DMS53 (cell line): ENCODE measurements at regions not wholly inside any gene's neighbourhood (a gene's known extent, or its start where the extent isn't known, plus 50 kb on each side); places are given as distances from the start of the nearest gene placed in this dataset.
A peak's percentile ranks its signal among the peaks of the same experiment; 100 is the strongest.

ENCODE experiments used
- DNase-seq: peaks from one replicate; lab custom pipeline; 2025; lab: John Stamatoyannopoulos, UW

DNA sequence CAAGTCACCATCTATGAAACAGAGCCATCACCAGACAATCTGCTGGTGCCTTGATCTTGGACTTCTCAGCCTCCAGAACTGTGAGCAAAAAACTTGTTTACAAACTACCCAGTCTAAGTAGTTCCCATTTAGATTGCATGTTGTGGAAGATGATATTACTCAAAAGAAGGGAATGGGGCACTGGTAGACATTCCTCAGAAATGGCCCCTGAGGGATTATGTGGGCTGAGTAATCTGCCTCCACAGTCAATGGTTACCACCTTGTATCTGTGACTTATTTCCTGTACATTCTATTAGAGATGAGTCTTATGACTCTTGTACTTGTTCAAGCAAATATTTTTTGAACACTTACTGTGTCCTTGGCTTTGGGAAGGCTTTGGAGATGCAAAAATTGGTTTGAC is 160.4 kb downstream of the NUP35 start:
- no peak for DNase-seq

DNA sequence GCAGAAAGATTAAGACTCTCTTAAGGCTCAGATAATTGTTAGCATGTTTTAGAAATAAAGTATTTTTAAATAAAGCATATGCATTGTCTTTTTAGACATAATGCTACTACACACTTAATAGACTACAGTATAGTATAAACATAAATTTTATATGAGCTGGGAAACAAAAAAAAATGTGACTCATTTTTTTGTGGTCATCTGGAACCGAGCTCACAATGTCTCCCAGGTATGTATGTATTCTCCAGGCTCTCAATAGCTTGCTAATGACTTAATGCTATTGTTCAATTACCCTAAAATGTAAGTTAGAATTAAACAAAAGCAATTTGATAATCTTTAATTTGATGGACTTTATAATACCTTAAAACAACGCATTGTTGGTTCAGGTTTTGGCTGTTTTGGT is 167.2 kb downstream of the NUP35 start:
- no peak for DNase-seq

DNA sequence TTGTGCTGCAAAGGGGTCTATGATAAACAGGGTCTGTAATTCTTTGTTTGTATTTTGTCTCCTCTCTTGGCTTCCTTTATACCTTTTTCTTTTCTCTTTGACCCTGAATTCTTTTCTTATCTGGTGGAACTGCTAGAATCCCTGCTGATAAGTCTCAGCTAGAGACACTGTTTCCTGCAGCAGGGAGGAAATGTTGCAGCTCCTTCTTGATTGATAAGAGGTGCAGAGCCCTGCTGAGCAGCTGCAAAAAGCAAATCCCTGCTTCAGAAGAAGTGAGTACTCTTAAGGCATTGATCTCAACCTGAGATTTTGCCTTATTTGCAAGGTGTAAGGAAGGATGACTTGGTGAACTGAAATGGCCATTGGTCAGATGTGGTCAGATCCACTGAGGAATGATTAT is 167.8 kb downstream of the NUP35 start:
- DNase-seq: no peak

DNA sequence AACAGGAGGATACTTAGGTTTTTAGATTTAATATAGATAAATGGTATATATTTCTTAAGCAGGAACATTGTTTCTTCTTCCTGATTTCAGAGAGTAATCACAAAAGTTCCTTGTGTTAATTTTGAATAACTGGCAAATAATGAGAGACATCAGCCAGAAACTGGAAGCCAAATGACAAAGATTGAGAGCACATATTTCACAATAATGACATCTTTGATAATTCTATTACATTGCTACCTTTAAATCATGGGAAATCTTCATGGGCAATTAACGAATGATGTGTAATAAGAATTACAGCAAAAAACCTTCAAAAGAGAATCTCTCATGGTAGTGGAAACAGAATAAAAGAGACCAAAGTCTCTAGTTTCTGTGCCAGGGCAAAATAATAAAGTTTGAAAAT is 215.1 kb downstream of the NUP35 start:
- DNase-seq: no peak

DNA sequence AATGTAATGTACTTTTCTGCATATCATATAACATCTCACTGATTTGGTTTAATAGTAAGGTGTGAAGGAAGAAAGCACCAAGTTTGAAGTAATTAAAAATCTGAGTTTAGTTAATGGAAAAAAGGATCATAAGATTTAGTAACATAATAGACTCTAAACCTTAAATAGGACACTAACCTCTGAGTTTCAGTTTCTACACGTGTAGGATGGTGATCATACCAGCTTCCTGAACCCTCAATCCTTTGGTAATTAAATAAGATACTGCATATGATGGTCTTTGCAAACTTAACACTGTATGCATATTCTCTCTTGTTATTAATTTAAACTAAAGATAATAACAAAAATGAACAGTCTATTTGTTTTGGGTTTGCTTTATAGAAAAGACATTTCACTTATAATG is 216.8 kb downstream of the NUP35 start:
- DNase-seq: no peak

DNA sequence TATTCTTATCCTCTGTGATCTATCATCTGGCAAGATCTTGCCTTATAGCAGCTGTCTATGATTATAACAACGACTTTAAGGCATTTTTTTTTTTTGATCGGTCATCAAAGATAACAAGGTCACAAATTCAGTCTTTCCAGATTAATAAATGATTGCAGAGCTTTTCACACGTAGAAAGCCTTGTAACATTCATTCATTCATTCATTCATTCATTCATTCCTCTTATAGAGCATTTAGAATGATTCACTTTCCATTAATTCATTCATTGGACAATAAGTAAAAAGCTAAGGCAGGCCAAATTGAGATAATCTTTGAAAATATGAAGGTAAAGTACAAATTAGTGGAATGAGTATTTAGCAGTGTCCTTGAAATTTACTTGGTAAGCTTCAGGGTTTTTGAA is 223.7 kb downstream of the NUP35 start:
- no peak for DNase-seq

DNA sequence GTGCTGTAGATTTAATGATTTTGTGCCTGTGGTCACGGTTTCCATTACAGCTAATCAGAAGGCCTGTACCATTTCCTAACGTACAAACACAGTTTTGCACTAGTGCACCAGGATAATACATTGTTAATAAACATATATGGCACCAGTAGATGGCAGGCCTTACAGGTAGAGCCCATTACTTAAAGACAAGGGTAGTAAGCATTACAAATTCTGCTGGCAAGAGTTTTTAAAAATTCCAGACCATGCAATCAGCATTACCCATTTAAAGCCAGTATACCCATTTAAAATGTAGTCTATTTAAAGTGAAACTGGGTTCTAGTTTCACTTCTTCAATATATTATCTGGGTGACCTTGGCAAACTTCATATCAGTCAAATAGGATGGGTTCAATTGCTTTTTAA is 224.2 kb downstream of the NUP35 start:
- DNase-seq: peak; percentile 21

DNA sequence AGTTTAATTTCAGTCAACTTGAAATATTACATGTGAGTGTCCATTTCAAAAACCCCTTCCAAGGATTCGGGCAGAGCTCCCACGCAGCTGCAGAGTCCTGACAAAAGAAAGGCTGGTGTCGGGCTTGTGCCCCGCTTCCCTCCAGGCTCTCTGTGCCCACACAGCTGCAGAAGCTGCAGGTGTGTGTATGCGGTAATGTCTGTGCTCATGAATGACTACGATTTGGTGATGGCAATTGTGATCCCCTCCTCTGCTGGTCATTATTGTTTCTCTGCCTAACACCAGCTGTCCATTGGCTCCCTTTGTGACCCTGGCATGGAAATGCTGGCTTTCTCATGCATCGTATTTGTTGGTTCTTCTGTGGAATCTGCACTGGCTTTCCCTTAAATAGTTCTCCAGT is 224.8 kb downstream of the NUP35 start:
- DNase-seq: no peak

DNA sequence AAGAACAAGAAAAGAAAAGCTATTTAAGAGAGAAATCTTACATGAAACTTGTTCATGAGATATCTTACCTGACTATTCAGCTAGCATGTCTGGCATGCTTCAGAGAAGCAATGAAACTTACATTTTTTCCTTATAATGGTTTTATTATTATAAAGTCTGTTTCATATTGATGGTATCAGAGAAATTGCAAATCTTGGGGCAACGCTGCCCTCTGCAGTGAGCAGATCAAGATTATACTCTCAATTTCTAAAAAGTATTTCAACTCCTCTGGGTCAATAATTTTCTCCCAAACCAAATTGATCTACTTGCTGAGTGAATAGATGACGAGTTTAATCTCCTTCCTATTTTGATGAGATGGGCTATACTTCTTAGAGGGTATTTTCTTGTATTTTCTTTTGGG is 235.6 kb downstream of the NUP35 start:
- DNase-seq: peak; percentile 43

DNA sequence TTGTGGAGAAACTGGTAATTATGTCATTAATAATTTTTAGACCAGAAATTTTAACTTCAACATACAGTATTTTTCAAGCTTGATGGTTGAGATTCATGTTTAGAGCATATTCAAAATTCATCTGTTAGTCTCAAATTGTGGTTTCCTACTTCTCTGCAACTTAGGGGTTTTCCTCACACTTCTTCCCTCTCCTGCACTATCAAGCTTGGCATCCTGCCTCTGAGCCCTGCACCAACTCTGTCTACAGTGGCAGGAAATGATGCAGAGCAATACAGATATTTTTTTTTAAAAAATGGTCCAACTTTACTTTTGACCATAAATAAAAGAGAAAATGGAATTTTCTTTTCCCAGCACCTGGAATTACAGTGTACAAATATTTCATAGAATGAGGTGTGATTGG is 247.3 kb downstream of the NUP35 start:
- DNase-seq: no peak

DNA sequence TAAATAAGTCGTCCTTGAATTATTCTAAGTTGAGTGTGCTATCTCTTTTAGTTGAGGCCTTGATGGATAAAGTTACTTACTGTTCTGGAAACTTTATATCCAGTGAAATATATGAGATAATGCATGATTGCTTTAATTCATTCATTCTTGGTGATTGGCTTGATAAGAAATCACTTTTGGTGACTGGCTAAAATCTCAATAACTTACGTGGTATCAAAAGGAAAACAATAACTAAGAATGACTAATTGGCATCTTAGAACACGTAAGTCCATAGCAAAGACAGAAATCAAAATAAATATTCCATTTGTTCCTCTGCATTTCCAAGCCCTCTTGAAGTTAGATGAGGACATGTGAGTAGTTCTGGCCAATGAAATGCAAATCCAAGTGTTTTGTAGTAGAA is 251.6 kb downstream of the NUP35 start:
- DNase-seq: no peak

DNA sequence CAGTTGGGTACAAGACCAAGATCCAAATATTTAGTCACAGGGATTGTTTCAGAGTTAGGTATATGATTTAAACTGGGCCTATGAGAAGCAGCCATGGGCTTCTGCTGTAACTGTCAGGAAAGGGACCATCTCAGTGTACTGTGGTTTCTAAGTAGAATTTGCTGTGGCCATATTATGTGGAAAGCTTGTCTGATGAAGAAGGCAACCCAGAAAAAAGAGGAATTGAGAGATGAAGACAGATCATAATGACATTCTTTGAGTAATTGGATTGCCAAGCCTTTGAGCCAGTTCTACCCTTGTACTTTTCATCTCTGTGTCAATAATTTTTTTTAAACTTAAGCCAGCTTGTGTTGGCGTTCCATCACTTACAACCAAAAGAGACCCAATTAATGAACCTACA is 259.6 kb downstream of the NUP35 start:
- no peak for DNase-seq

DNA sequence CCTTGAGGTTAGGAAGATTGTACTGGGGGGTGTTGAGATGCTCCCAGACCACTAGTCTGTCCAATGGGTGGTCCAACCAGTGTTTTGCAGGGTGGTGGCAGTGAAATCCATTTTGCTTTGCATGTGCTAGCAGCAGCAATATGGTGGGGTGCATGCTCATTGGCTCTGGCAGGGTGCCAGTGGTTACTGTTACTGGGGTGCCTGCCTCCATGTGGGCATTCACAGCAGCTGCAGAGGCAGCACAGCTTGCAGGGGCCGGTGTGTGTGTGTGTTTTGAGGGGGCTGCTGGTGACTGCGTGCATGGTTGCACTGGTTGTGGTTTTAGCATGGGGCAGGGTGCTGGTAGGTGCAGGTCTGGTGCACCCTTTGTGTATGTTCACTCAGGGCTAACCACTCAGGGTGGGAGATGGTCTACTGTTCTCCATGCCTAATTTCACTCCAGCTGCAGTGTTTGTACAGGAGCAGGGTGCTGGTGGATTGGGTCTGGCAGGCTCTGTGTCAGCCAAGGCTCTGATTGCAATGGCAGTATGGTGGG is 265.4 kb downstream of the NUP35 start:
- no peak for DNase-seq

DNA sequence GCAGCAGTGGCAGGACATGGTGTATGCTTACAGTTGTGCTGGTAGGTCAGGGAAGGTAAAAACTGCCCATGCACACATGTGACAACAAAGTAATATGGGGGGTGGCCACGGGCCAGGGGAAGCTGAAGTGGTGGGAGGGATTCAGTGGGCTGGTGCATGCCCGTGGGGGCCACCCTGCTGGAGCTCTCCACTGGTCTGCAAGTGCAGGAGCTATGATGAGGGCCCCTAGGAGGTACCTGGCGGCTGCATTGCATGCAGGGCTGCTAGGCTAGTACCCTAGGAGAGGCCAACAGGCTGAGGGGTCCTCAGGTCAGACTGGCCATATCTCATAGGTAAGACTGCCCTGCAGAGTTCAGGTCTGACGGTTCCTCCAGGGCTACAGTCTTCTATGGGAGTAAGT is 265.9 kb downstream of the NUP35 start:
- DNase-seq: no peak

DNA sequence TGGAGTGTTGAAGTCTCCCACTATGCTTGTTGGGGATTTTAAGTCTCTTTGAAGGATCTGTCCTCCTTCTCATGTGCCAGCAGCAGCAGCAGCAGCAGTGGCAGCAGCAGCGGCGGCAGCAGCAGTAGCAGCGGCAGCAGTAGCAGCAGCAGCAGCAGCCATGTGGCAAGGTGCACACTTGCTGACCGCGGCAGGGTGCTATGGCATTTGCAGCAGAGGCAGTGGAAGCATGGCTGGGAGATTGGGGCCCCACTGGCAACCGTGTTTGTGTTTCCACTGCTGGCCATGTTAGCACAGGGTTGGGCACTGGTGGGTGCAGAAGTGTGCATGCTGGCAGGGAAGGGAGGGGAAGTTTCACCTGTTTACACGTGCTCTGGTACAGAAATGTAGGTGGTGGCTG is 280.1 kb downstream of the NUP35 start:
- no peak for DNase-seq

DNA sequence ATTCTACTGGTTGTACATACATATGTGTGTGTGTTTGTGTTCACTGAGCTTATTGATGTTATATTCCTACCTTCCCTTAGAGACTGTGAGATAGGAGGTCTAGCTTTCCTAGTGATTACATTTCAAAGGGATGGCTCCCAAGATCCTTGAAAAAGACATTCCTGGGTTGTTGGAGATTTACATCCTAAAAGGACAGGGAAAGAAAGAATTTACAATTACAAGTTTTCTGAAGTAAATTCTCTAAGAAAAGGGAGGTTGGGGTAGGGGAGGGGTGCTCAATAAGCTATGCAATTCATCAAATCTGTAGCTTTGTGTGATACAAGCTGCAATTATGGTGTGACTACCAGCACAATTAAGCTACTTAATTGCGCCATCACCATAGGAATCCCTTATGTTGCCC is 284.3 kb downstream of the NUP35 start:
- DNase-seq: no peak

DNA sequence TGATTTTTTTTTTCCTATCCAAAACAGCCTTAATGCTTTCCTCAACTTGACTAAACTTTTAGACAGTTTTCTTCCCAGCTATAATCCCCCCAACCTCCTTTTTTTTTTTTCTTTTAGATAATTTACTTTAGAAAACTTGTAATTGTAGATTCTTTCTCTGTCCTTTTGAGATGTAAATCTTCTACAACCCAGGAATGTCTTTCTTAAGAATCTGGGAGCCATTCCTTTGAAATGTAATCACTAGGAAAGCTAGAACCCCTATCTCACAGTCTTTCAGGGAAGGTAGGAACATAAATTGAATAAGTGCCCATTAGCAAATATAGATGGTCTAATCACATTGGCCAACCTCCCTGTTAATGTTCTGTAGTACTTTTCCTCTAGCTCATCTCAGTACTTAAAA is 285.4 kb downstream of the NUP35 start:
- DNase-seq: no peak

DNA sequence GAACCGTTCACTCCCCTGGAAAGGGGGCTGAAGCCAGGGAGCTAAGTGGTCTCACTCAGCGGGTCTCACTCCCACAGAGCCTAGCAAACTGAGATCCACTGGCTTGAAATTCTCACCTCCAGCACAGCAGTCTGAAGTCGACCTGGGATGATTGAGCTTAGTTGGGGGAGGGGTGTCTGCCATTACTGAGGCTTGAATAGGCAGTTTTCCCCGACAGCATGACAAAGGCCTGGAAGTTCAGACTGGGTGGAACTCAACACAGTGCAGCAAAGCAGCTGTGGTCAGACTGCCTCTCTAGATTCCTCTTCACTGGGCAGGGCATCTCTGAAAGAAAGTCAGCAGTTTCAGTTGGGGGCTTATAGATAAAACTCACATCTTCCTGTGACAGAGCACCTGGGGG is 292.5 kb downstream of the NUP35 start:
- DNase-seq: no peak

DNA sequence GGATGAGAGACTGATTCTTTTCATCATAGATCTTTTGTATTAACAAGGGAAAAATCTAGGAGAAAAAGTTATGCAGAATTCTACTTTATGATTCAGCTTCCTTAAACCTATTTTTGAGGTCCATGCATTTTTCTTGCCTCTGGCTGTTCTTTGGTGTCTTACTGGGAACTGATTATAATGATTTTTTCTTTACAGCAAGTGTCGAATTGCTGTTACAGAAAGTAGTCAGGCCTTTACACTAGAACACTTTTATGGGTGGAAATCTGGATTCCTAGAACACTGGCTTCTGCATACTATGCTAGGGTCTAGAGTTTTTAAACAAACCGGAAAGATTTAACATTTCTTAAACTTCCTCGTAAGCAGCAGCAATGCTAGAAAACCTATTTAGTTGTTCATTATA is 302.6 kb downstream of the NUP35 start:
- no peak for DNase-seq

DNA sequence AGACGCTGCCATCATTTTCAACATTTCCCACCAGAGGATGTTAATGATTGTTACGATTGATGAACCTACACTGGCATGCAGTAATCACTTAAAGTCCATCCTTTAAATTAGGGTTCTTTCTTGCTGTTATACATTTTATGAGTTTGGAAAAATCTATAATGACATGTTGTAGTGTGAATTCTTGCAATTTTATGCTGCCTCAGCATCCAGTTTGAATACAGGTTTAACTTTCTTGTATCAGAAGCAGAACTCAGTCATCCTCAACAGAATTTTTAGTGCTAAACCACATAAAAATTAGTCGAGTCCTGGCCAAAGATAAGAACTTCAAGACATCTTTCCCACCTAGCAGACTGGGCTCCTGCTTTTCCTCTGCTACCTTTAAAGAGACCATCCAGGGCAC is 303.3 kb downstream of the NUP35 start:
- DNase-seq: no peak

DNA sequence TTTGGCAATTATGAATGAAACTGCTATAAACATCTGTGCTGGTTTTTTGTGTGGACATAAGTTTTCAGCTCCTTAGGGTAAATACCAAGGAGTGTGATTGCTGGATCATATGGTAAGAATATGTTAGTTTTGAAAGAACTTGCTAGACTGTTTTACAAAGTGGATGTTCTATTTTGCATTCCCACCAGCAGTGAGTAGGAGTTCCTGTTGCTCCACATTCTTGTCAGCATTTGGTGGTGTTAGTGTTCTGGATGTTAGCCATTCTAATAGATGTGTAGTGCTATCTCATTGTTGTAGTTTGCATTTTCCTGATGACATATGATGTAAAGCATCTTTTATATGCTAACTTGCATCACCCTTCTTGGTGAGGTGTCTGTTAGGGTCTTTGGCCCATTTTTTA is 304.6 kb downstream of the NUP35 start:
- no peak for DNase-seq

DNA sequence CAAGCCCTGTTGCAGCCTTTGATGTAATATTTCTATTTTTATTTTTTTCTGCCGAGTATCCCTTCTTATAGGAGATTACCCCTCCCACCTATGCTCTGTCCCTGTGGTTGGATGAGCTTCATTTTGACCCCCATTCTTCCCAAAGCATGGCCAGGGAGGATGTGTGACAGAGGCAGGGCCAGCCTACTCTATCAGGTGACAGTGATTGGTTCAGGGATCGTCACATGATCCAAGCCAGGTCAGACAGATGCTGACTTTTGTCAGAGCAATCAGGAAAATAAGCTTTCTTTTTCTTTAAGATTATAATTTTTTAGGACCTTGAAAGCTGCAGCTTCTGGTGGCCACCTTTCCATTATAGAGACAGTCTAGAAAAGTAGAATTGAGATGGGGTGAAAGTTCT is 314.3 kb downstream of the NUP35 start:
- DNase-seq: no peak

DNA sequence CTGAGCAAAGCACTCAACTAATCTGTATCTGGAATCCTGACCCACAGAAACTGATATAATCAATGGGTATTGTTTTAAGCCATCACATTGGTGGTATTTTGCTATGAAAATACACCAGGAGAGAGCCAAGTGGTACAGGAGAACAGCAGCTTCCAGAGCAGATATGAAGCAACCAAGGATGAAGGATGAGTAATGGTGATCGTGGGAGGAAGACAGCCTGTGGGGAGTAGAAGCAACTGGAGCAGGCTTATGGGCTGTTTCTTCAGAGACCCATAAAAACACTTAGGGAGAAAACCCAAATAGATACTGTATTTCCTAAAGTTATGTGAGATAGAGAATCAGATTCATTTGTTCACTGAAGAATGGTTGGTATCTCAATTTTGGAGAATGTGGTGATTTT is 330.8 kb downstream of the NUP35 start:
- no peak for DNase-seq

DNA sequence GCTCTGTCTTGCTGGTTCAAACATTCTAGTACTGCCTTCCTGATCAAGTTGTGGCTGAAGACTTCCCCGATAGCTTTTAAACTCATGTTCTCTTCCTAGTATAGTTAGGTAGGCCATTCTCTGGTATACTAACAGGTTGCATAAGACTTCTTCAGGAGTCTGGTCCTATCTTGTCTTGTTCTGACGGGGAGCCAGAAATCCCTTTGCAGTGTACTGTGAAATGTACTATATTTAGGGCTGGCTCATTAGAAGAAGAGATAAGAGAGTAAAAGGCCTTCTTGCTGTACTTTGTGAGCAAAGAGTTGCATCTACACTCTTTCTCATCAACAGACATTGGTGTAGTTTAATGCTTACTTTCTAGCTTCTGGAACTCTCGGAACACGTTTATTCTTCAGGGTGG is 331.9 kb downstream of the NUP35 start:
- no peak for DNase-seq

DNA sequence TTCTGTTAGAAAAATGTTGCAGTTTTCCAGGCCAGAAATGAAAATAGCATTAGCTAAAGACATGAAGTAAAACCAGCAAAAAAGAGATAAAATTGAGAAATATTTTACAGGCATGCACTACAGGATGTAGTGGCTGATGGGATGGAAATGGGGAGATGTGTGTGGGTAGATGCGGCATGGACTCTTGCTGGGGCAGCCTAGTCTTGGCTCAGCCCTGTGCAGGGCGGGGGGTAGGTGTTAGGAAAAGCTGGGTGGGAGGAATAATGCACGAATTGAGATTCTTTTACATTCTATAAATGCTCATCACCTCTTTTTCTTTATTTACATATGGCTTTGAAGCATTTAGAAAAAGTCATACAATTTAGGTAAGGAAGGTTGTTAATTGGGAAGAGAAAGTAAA is 334.2 kb downstream of the NUP35 start:
- DNase-seq: no peak
